SK-N-SH (cell line): ENCODE measurements at regions not wholly inside any gene's neighbourhood (a gene's known extent, or its start where the extent isn't known, plus 50 kb on each side); places are given as distances from the start of the nearest gene placed in this dataset.

Experiments
- CTCF ChIA-PET: fragments of 300-600, 350-600 bp; formaldehyde crosslinking; extraction: SDS; loops from one replicate; lab custom pipeline; 2021; lab: Yijun Ruan, JAX
- POLR2A ChIA-PET: fragments of 350-600 bp; sonication (Branson Sonifier 250); formaldehyde crosslinking; extraction: SDS; loops from one replicate; lab custom pipeline; 2020; ENCODE audit warnings: antibody characterized with exemption, inconsistent platforms; lab: Yijun Ruan, JAX
- DNase-seq: peaks from one replicate; pipeline ENCODE4 v3.0.0; 2012
- H2AFZ ChIP-seq: fragments of 200-600 bp; sonication (generic); 2 replicates; pipeline ENCODE4 v1.8.1; 2016; ENCODE audit warnings: antibody characterized with exemption, mild to moderate bottlenecking, low read depth
- H3F3A ChIP-seq: fragments of 200-600 bp; sonication (generic); replicated peaks from 2 replicates; pipeline ENCODE3; 2016; ENCODE audit warnings: antibody characterized with exemption, mild to moderate bottlenecking; ENCODE audit not compliant: insufficient read depth
- H3K27ac ChIP-seq, 2 experiments: fragments of 200-500 bp in 1 of 2; fragments of 200-600 bp in 1 of 2; sonication (Bioruptor generic) in 1 of 2; sonication (generic), shearing (Covaris generic) in 1 of 2; 2 replicates each; pipeline versions ENCODE4 v1.5.1 to v1.6.1; 2014 to 2016; ENCODE audit warnings: low read depth in 2 of 2, inconsistent platforms in 1 of 2, low read length in 1 of 2, mild to moderate bottlenecking in 1 of 2, mixed read lengths in 1 of 2
- H3K27me3 ChIP-seq: fragments of 200-600 bp; sonication (generic), shearing (Covaris generic); 2 replicates; pipeline ENCODE4 v1.6.1; 2016; ENCODE audit warnings: mixed run types; ENCODE audit not compliant: insufficient read depth
- H3K36me3 ChIP-seq, 2 experiments: fragments of 200-500 bp in 1 of 2; fragments of 200-600 bp in 1 of 2; sonication (Bioruptor generic) in 1 of 2; sonication (generic) in 1 of 2; replicated peaks in 1 of 2; 2 replicates each; pipeline versions ENCODE3 to v1.5.1; 2014 to 2016; ENCODE audit warnings: low read length in 1 of 2, mild to moderate bottlenecking in 1 of 2; ENCODE audit not compliant: insufficient read depth in 2 of 2, control insufficient read depth in 1 of 2
- H3K4me1 ChIP-seq, 2 experiments: fragments of 200-500 bp in 1 of 2; fragments of 200-600 bp in 1 of 2; sonication (Bioruptor generic) in 1 of 2; sonication (generic), shearing (Covaris generic) in 1 of 2; 2 replicates each; pipeline versions ENCODE4 v1.5.1 to v1.6.1; 2014 to 2016; ENCODE audit warnings: low read depth in 1 of 2, low read length in 1 of 2, mixed run types in 1 of 2; ENCODE audit not compliant: insufficient read depth in 2 of 2, control insufficient read depth in 1 of 2
- H3K4me2 ChIP-seq: fragments of 200-600 bp; sonication (generic), shearing (Covaris generic); 2 replicates; pipeline ENCODE4 v1.6.1; 2017; ENCODE audit warnings: mixed run types
- H3K4me3 ChIP-seq, 2 experiments: fragments of 200-500 bp in 1 of 2; fragments of 200-600 bp in 1 of 2; sonication (Bioruptor generic) in 1 of 2; sonication (generic), shearing (Covaris generic) in 1 of 2; 2 replicates each; pipeline versions ENCODE4 v1.5.1 to v1.8.1; 2014 to 2016; ENCODE audit warnings: low read depth in 2 of 2, inconsistent platforms in 1 of 2, low read length in 1 of 2, mild to moderate bottlenecking in 1 of 2, mixed read lengths in 1 of 2, moderate library complexity in 1 of 2
- H3K79me2 ChIP-seq: fragments of 200-600 bp; sonication (generic); 2 replicates; pipeline ENCODE4 v1.8.1; 2017; ENCODE audit warnings: mild to moderate bottlenecking; ENCODE audit not compliant: insufficient read depth
- H3K9ac ChIP-seq: fragments of 200-600 bp; sonication (generic); 2 replicates; pipeline ENCODE4 v1.6.1; 2017; ENCODE audit warnings: mixed run types
- H3K9me2 ChIP-seq: fragments of 200-600 bp; sonication (generic); 2 replicates; pipeline ENCODE4 v1.6.1; 2017; ENCODE audit warnings: mixed run types
- H3K9me3 ChIP-seq: fragments of 200-600 bp; sonication (generic); 2 replicates; pipeline ENCODE4 v1.6.1; 2017; ENCODE audit warnings: mixed run types, mild to moderate bottlenecking, moderate library complexity
- H4K20me1 ChIP-seq: fragments of 200-600 bp; sonication (generic); 2 replicates; pipeline ENCODE4 v1.6.1; 2017; ENCODE audit warnings: mild to moderate bottlenecking, mixed run types; ENCODE audit not compliant: insufficient read depth
- CHD2 ChIP-seq: fragments of 150-350 bp; IDR thresholded peaks from 2 replicates; pipeline ENCODE4 v1.6.1; 2018; ENCODE audit warnings: low read length; ENCODE audit not compliant: partially characterized antibody
- ELF1 ChIP-seq: IDR thresholded peaks from 2 replicates; pipeline ENCODE4 v1.4.0; 2012
- EP300 ChIP-seq, 2 experiments: IDR thresholded peaks; 2 replicates each; pipeline versions ENCODE4 v1.4.0 to v1.6.1; 2012; ENCODE audit warnings: borderline replicate concordance in 1 of 2, low read depth in 1 of 2, low read length in 1 of 2
- FOSL2 ChIP-seq: IDR thresholded peaks from 2 replicates; pipeline ENCODE4 v1.4.0; 2012; ENCODE audit warnings: low read depth, mild to moderate bottlenecking, moderate library complexity, borderline replicate concordance
- FOXM1 ChIP-seq: IDR thresholded peaks from 2 replicates; pipeline ENCODE4 v1.4.0; 2012; ENCODE audit warnings: low read depth, mild to moderate bottlenecking
- JUND ChIP-seq: IDR thresholded peaks from 2 replicates; pipeline ENCODE4 v1.4.0; 2012
- MXI1 ChIP-seq: IDR thresholded peaks from 2 replicates; pipeline ENCODE4 v1.6.1; 2012; ENCODE audit warnings: mild to moderate bottlenecking, low read depth, low read length, improper control_type of control experiment
- NFIC ChIP-seq: IDR thresholded peaks from 2 replicates; pipeline ENCODE4 v1.4.0; 2012; ENCODE audit warnings: borderline replicate concordance
- NRF1 ChIP-seq: IDR thresholded peaks from 2 replicates; pipeline ENCODE4 v1.6.1; 2012; ENCODE audit warnings: low read depth, mild to moderate bottlenecking, low read length
- POLR2AphosphoS5 ChIP-seq: IDR thresholded peaks from 2 replicates; pipeline ENCODE4 v1.6.1; 2012; ENCODE audit warnings: low read depth, low read length
- RCOR1 ChIP-seq: fragments of 150-350 bp; IDR thresholded peaks from 2 replicates; pipeline ENCODE4 v1.6.1; 2017; ENCODE audit warnings: antibody characterized with exemption, low read length
- TEAD4 ChIP-seq: IDR thresholded peaks from 2 replicates; pipeline ENCODE4 v1.4.0; 2012; ENCODE audit warnings: mild to moderate bottlenecking, borderline replicate concordance; ENCODE audit not compliant: insufficient read depth
- YY1 ChIP-seq: IDR thresholded peaks from 2 replicates; pipeline ENCODE4 v1.4.0; 2012; ENCODE audit warnings: low read depth, mild to moderate bottlenecking
- WGBS: methylation state at CpG from one replicate; pipeline ENCODE4 v1.1.6; 2017; ENCODE audit warnings: low lambda C conversion rate; 5-methylcytosine and 5-hydroxymethylcytosine counted together
- TF ChIP-seq, protein P1 (sequence below): IDR thresholded peaks from 2 replicates; pipeline ENCODE4 v1.4.0; 2012; ENCODE audit warnings: low read depth
- TF ChIP-seq, protein P2 (sequence below): IDR thresholded peaks from 2 replicates; pipeline ENCODE4 v1.4.0; 2012; ENCODE audit warnings: low read depth, borderline replicate concordance
- TF ChIP-seq, protein P3 (sequence below): fragments of 150-350 bp; IDR thresholded peaks from 2 replicates; pipeline ENCODE4 v1.6.1; 2016; ENCODE audit warnings: mild to moderate bottlenecking, low read depth, low read length
- TF ChIP-seq, protein P4 (sequence below): IDR thresholded peaks from 2 replicates; pipeline ENCODE4; 2012

DNA sequence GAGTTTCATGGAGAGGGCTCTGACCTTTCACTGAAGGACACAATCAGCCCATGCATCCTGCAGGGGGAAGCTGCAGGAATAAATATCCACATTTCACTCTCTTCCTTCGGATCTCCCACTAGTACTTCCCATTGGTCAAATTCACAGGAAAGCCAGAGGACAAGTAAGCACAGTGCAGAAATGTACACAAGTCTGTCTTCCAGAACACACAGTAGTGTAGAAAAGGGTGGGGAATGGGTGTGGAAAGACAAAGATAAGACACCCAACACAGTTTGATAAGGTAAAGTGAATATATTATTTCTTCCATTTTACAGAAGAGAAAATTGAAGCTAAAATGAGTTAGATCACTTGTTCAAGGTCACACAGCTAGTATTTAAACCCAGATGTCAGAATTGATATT lies 81.1 kb upstream of the PCDH19 start:
- no peaks in the 10 kb centered on the region for H3F3A ChIP-seq
- no peak for DNase-seq
- H3K27me3 ChIP-seq = peaks cover 14% of the 10 kb centered on the region; the same call in 1 of the 2 replicates
- ChIA-PET POLR2A (no interaction called here), CTCF (no interaction called here)
- H3K9me2 ChIP-seq = no peaks in the 10 kb centered on the region
- no peak overlapping the region for H3K27ac ChIP-seq
- no peaks in the 10 kb centered on the region for H3K36me3 ChIP-seq
- H3K9ac ChIP-seq = no peak overlapping the region
- H3K4me3 ChIP-seq = no peak overlapping the region
- no peaks in the 10 kb centered on the region for H3K9me3 ChIP-seq
- no peaks in the 10 kb centered on the region for H3K4me1 ChIP-seq
- H4K20me1 ChIP-seq = no peaks in the 10 kb centered on the region
- WGBS = 5% methylated on average over 1 of the region's 1 CpG
- H3K4me2 ChIP-seq = no peak overlapping the region
- TF ChIP-seq RCOR1 = no peak
- TF ChIP-seq ELF1 = no peak
- no peak for TF ChIP-seq EP300 (IDR thresholded peaks at IDR 0.05; ENCODE audit: borderline replicate concordance in 1 of 2, low read depth in 1 of 2, low read length in 1 of 2)
- TF ChIP-seq POLR2AphosphoS5 = no peak
- TF ChIP-seq, protein P1, sequence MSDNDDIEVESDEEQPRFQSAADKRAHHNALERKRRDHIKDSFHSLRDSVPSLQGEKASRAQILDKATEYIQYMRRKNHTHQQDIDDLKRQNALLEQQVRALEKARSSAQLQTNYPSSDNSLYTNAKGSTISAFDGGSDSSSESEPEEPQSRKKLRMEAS = no peak
- H3K79me2 ChIP-seq = no peaks in the 10 kb centered on the region
- no peak overlapping the region for H2AFZ ChIP-seq

DNA sequence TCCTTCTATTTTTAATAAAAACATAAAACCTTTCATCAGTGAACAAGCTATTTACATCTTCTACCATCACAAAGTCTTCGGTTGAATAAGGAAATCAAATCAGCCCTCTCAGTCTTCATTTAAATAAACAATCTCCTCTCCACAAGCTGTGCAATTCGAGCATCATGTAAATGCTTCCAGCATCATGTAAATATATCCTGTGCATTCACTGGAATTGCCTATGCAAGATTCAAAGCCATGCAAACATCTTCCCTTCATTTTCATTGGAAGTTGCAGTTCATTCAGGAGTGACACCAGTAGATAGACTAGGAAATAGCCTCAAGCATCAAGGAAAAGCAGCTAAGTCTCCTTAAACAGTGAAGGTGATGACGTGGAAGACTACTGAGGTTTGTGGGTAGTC lies 77.7 kb upstream of the PCDH19 start:
- Histone ChIP-seq H3K36me3 (no peaks in the 10 kb centered on the region), H2AFZ (no peak overlapping the region), H3K4me1 (no peaks in the 10 kb centered on the region), H3K9me2 (no peaks in the 10 kb centered on the region), H3K9ac (no peak overlapping the region), H3F3A (no peaks in the 10 kb centered on the region), H3K4me2 (no peak overlapping the region), H3K4me3 (no peak overlapping the region), H3K79me2 (no peaks in the 10 kb centered on the region), H3K27ac (no peak overlapping the region), H3K27me3 (peaks cover 14% of the 10 kb centered on the region), H4K20me1 (no peaks in the 10 kb centered on the region), H3K9me3 (no peaks in the 10 kb centered on the region)
- no peak for DNase-seq
- TF ChIP-seq FOXM1 = no peak
- no peak for TF ChIP-seq POLR2AphosphoS5
- TF ChIP-seq NRF1 = no peak
- no peak for TF ChIP-seq YY1
- TF ChIP-seq EP300 (IDR thresholded peaks at IDR 0.05; ENCODE audit: borderline replicate concordance in 1 of 2, low read depth in 1 of 2, low read length in 1 of 2) = no peak
- no peak for TF ChIP-seq FOSL2
- no peak for TF ChIP-seq TEAD4
- TF ChIP-seq, protein P2, sequence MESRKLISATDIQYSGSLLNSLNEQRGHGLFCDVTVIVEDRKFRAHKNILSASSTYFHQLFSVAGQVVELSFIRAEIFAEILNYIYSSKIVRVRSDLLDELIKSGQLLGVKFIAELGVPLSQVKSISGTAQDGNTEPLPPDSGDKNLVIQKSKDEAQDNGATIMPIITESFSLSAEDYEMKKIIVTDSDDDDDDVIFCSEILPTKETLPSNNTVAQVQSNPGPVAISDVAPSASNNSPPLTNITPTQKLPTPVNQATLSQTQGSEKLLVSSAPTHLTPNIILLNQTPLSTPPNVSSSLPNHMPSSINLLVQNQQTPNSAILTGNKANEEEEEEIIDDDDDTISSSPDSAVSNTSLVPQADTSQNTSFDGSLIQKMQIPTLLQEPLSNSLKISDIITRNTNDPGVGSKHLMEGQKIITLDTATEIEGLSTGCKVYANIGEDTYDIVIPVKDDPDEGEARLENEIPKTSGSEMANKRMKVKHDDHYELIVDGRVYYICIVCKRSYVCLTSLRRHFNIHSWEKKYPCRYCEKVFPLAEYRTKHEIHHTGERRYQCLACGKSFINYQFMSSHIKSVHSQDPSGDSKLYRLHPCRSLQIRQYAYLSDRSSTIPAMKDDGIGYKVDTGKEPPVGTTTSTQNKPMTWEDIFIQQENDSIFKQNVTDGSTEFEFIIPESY = no peak
- no peak for TF ChIP-seq JUND
- TF ChIP-seq, protein P3, sequence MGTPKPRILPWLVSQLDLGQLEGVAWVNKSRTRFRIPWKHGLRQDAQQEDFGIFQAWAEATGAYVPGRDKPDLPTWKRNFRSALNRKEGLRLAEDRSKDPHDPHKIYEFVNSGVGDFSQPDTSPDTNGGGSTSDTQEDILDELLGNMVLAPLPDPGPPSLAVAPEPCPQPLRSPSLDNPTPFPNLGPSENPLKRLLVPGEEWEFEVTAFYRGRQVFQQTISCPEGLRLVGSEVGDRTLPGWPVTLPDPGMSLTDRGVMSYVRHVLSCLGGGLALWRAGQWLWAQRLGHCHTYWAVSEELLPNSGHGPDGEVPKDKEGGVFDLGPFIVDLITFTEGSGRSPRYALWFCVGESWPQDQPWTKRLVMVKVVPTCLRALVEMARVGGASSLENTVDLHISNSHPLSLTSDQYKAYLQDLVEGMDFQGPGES = no peak
- TF ChIP-seq NFIC = no peak
- TF ChIP-seq MXI1 = no peak
- no peak for TF ChIP-seq CHD2
- TF ChIP-seq, protein P4, sequence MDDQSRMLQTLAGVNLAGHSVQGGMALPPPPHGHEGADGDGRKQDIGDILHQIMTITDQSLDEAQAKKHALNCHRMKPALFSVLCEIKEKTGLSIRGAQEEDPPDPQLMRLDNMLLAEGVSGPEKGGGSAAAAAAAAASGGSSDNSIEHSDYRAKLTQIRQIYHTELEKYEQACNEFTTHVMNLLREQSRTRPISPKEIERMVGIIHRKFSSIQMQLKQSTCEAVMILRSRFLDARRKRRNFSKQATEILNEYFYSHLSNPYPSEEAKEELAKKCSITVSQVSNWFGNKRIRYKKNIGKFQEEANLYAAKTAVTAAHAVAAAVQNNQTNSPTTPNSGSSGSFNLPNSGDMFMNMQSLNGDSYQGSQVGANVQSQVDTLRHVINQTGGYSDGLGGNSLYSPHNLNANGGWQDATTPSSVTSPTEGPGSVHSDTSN = no peak
- no peak for TF ChIP-seq RCOR1
- CTCF ChIA-PET = interaction anchor here (2.6 kb wide), 1 partner anchor 24 kb away, joined by 7 read pairs; no protein-coding TSS in a partner anchor
- POLR2A ChIA-PET = no interaction called here
- WGBS = 0% methylated on average over 3 of the region's 3 CpGs
